ENCODE measurements at regions not wholly inside any gene's neighbourhood (a gene's known extent, or its start where the extent isn't known, plus 50 kb on each side); places are given as distances from the start of the nearest gene placed in this dataset.

- no peaks in the 10 kb centered on the region for H3F3A ChIP-seq (ENCODE audit: low read depth)
- TF ChIP-seq EZH2phosphoT487 (IDR thresholded peaks at IDR 0.05) (no peak), CTCF (IDR thresholded peaks at IDR 0.05) (no peak), EZH2 (IDR thresholded peaks at IDR 0.05) (no peak)
Observed at GRCh38 chr5:21171038-21171437, 1183.0 kb upstream of the CDH18 start.

GRCh38 chr5:21168557-21168956, 1180.6 kb upstream of the CDH18 start:
- no peaks in the 10 kb centered on the region for H3K27me3 ChIP-seq
- no peaks in the 10 kb centered on the region for H4K20me1 ChIP-seq (ENCODE audit: low read depth)
- Mint-ChIP-seq H3K27me3 (ENCODE audit: insufficient read depth, low read depth) (no peaks in the 10 kb centered on the region), H3K27ac (no peak overlapping the region), H3K9me3 (no peaks in the 10 kb centered on the region), H3K4me1 (no peaks in the 10 kb centered on the region), H3K4me3 (no peak overlapping the region), H3K36me3 (no peaks in the 10 kb centered on the region)
- TF ChIP-seq EZH2 (IDR thresholded peaks at IDR 0.05) (no peak), CTCF (IDR thresholded peaks at IDR 0.05) (no peak), EZH2phosphoT487 (IDR thresholded peaks at IDR 0.05) (no peak)
- no peak overlapping the region for H3K4me3 ChIP-seq
- H3K79me2 ChIP-seq (ENCODE audit: low read depth) = no peaks in the 10 kb centered on the region
- no peak overlapping the region for H3K27ac ChIP-seq
- no peaks in the 10 kb centered on the region for H3K36me3 ChIP-seq
- no peak overlapping the region for H3K9ac ChIP-seq
- H3K4me1 ChIP-seq = no peaks in the 10 kb centered on the region
- no peaks in the 10 kb centered on the region for H3K9me3 ChIP-seq (ENCODE audit: low read depth)
- H3K4me2 ChIP-seq = no peak overlapping the region
- H3F3A ChIP-seq (ENCODE audit: low read depth) = no peaks in the 10 kb centered on the region
- H2AFZ ChIP-seq (replicated peaks) = no peak overlapping the region
- DNase-seq (ENCODE audit: low spot score) = no peak

More at GRCh38 chr5:21171038-21171437, 1183.0 kb upstream of the CDH18 start:
- Histone ChIP-seq H4K20me1 (ENCODE audit: low read depth) (no peaks in the 10 kb centered on the region), H3K9me3 (ENCODE audit: low read depth) (no peaks in the 10 kb centered on the region), H3K9ac (no peak overlapping the region), H3K27ac (no peak overlapping the region), H3K4me3 (no peak overlapping the region), H3K4me1 (no peaks in the 10 kb centered on the region), H3K79me2 (ENCODE audit: low read depth) (no peaks in the 10 kb centered on the region), H2AFZ (replicated peaks) (no peak overlapping the region), H3K27me3 (no peaks in the 10 kb centered on the region), H3K36me3 (no peaks in the 10 kb centered on the region), H3K4me2 (no peak overlapping the region)
- H3K27ac Mint-ChIP-seq = no peak overlapping the region
- H3K4me1 Mint-ChIP-seq = no peaks in the 10 kb centered on the region
- no peaks in the 10 kb centered on the region for H3K36me3 Mint-ChIP-seq
- H3K9me3 Mint-ChIP-seq = no peaks in the 10 kb centered on the region
- peaks cover 4% of the 10 kb centered on the region for H3K27me3 Mint-ChIP-seq (ENCODE audit: insufficient read depth, low read depth)
- H3K4me3 Mint-ChIP-seq = no peak overlapping the region
- DNase-seq (ENCODE audit: low spot score) = no peak

GRCh38 chr5:21165344-21165743, 1177.3 kb upstream of the CDH18 start:
- Histone ChIP-seq H3K27ac (no peak overlapping the region), H3K79me2 (ENCODE audit: low read depth) (no peaks in the 10 kb centered on the region), H3K4me1 (no peaks in the 10 kb centered on the region), H3K9me3 (ENCODE audit: low read depth) (no peaks in the 10 kb centered on the region), H3K4me2 (no peak overlapping the region), H3K9ac (no peak overlapping the region), H3K4me3 (no peak overlapping the region), H4K20me1 (ENCODE audit: low read depth) (no peaks in the 10 kb centered on the region), H3K27me3 (no peaks in the 10 kb centered on the region), H2AFZ (replicated peaks) (no peak overlapping the region), H3F3A (ENCODE audit: low read depth) (no peaks in the 10 kb centered on the region), H3K36me3 (no peaks in the 10 kb centered on the region)
- Mint-ChIP-seq H3K4me1 (no peaks in the 10 kb centered on the region), H3K36me3 (no peaks in the 10 kb centered on the region), H3K27ac (no peak overlapping the region), H3K27me3 (ENCODE audit: insufficient read depth, low read depth) (no peaks in the 10 kb centered on the region), H3K9me3 (no peaks in the 10 kb centered on the region), H3K4me3 (no peak overlapping the region)
- no peak for DNase-seq (ENCODE audit: low spot score)
- TF ChIP-seq EZH2phosphoT487 (IDR thresholded peaks at IDR 0.05) (no peak), CTCF (IDR thresholded peaks at IDR 0.05) (no peak), EZH2 (IDR thresholded peaks at IDR 0.05) (no peak)

All from neural progenitor cell (in vitro differentiated cells).